ENCODE measurements at regions not wholly inside any gene's neighbourhood (a gene's known extent, or its start where the extent isn't known, plus 50 kb on each side); places are given as distances from the start of the nearest gene placed in this dataset.

- TF ChIP-seq CTCF (IDR thresholded peaks at IDR 0.05) (no peak), POLR2A (IDR thresholded peaks at IDR 0.05) (no peak)
Measured at GRCh38 chr2:157172239-157172638, 85.3 kb upstream of the GALNT5 start.

Measured in adrenal gland (tissue), 5 donors.